ENCODE measurements at regions not wholly inside any gene's neighbourhood (a gene's known extent, or its start where the extent isn't known, plus 50 kb on each side); places are given as distances from the start of the nearest gene placed in this dataset.

DNA sequence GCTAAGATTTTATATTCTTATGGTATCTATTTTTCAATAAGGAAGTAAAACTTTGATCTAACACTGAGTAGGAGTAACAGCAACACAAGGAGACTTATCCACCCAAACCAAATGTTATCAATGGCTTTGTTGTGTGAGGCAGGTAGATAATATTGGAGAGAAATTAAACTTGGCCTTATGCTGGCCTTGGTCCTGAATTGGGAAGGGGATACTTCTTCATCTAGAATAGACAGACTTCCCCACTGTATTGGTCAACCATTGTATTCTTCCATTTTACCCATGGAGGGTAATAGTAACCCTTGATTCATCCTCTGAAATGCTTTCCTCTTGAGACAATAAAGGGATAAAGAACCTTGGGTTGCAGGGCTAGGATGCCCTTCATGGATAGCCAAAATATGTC, 76.3 kb upstream of the ANKFN1 start:
- TF ChIP-seq, protein P1, sequence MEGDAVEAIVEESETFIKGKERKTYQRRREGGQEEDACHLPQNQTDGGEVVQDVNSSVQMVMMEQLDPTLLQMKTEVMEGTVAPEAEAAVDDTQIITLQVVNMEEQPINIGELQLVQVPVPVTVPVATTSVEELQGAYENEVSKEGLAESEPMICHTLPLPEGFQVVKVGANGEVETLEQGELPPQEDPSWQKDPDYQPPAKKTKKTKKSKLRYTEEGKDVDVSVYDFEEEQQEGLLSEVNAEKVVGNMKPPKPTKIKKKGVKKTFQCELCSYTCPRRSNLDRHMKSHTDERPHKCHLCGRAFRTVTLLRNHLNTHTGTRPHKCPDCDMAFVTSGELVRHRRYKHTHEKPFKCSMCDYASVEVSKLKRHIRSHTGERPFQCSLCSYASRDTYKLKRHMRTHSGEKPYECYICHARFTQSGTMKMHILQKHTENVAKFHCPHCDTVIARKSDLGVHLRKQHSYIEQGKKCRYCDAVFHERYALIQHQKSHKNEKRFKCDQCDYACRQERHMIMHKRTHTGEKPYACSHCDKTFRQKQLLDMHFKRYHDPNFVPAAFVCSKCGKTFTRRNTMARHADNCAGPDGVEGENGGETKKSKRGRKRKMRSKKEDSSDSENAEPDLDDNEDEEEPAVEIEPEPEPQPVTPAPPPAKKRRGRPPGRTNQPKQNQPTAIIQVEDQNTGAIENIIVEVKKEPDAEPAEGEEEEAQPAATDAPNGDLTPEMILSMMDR (IDR thresholded peaks at IDR 0.05) = no peak
- TF ChIP-seq POLR2A (IDR thresholded peaks at IDR 0.05) = no peak
